ENCODE measurements at regions not wholly inside any gene's neighbourhood (a gene's known extent, or its start where the extent isn't known, plus 50 kb on each side); places are given as distances from the start of the nearest gene placed in this dataset.

GRCh38 chr12:84058136-84058535 is 854.5 kb downstream of the SLC6A15 start:
- Mint-ChIP-seq H3K9me3 (ENCODE audit: unreplicated experiment) (no peaks in the 10 kb centered on the region), H3K4me1 (ENCODE audit: low read depth, unreplicated experiment) (no peaks in the 10 kb centered on the region)

DNA sequence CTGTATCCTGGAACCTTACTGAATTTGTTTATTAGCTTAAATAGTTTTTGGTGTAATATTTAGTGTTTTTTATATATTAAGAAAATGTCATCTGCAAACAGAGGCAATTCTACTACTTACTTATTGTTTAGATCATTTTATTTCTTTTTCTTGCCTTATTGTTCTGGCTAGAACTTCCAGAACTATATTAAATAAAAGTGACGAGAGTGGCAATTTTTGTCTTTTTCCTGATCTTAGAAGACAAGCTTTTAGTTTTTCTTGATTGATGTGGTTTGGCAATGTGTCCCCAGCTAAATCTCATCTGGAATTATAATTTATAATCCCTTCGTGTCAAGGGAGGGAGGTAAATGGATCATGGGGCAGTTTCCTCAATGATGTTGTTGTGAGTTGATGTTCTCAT is 857.8 kb downstream of the SLC6A15 start:
- Mint-ChIP-seq H3K36me3 (ENCODE audit: unreplicated experiment) (no peaks in the 10 kb centered on the region), H3K4me3 (ENCODE audit: unreplicated experiment) (no peak overlapping the region), H3K9me3 (ENCODE audit: unreplicated experiment) (no peaks in the 10 kb centered on the region), H3K4me1 (ENCODE audit: low read depth, unreplicated experiment) (no peaks in the 10 kb centered on the region), H3K27me3 (ENCODE audit: unreplicated experiment) (no peaks in the 10 kb centered on the region), H3K27ac (ENCODE audit: unreplicated experiment) (no peak overlapping the region)
- TF ChIP-seq, protein P1, sequence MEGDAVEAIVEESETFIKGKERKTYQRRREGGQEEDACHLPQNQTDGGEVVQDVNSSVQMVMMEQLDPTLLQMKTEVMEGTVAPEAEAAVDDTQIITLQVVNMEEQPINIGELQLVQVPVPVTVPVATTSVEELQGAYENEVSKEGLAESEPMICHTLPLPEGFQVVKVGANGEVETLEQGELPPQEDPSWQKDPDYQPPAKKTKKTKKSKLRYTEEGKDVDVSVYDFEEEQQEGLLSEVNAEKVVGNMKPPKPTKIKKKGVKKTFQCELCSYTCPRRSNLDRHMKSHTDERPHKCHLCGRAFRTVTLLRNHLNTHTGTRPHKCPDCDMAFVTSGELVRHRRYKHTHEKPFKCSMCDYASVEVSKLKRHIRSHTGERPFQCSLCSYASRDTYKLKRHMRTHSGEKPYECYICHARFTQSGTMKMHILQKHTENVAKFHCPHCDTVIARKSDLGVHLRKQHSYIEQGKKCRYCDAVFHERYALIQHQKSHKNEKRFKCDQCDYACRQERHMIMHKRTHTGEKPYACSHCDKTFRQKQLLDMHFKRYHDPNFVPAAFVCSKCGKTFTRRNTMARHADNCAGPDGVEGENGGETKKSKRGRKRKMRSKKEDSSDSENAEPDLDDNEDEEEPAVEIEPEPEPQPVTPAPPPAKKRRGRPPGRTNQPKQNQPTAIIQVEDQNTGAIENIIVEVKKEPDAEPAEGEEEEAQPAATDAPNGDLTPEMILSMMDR (IDR thresholded peaks at IDR 0.05; ENCODE audit: partially characterized antibody, unreplicated experiment), result no peak
- no peak for DNase-seq

More at GRCh38 chr12:84058136-84058535, 854.5 kb downstream of the SLC6A15 start:
- DNase-seq, result no peak
- Mint-ChIP-seq H3K27ac (ENCODE audit: unreplicated experiment) (no peak overlapping the region), H3K4me3 (ENCODE audit: unreplicated experiment) (no peak overlapping the region), H3K36me3 (ENCODE audit: unreplicated experiment) (no peaks in the 10 kb centered on the region), H3K27me3 (ENCODE audit: unreplicated experiment) (no peaks in the 10 kb centered on the region)
- TF ChIP-seq, protein P1 (IDR thresholded peaks at IDR 0.05; ENCODE audit: partially characterized antibody, unreplicated experiment), result no peak

DNA sequence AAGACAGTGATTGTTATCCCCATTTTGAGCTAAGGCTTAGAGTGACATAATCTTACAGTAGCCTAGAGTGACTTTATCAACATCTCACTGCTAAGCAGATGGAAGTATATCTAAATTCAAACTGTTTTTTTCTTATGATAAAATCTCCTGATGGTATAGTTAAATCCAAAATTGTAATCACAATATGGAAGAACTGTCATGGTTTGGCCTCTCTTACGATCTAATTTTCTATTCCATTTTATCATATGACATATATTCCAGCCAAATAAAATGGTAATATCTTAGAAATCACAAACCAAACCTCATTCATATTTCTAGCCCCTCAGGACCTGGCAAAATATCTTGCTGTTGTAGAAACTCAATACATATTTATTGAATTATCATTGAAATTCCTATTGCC is 864.7 kb downstream of the SLC6A15 start:
- DNase-seq, result no peak
- TF ChIP-seq, protein P1 (IDR thresholded peaks at IDR 0.05; ENCODE audit: partially characterized antibody, unreplicated experiment), result no peak

GRCh38 chr12:84046859-84047258 is 865.7 kb downstream of the SLC6A15 start:
- no peak for DNase-seq
- Mint-ChIP-seq H3K36me3 (ENCODE audit: unreplicated experiment) (no peaks in the 10 kb centered on the region), H3K27ac (ENCODE audit: unreplicated experiment) (no peak overlapping the region), H3K9me3 (ENCODE audit: unreplicated experiment) (no peaks in the 10 kb centered on the region), H3K4me3 (ENCODE audit: unreplicated experiment) (no peak overlapping the region), H3K4me1 (ENCODE audit: low read depth, unreplicated experiment) (no peaks in the 10 kb centered on the region), H3K27me3 (ENCODE audit: unreplicated experiment) (no peaks in the 10 kb centered on the region)
- TF ChIP-seq, protein P1 (IDR thresholded peaks at IDR 0.05; ENCODE audit: partially characterized antibody, unreplicated experiment), result no peak

More for the DNA sequence above, 864.7 kb downstream of the SLC6A15 start:
- H3K4me1 Mint-ChIP-seq (ENCODE audit: low read depth, unreplicated experiment), result no peaks in the 10 kb centered on the region
- no peak overlapping the region for H3K27ac Mint-ChIP-seq (ENCODE audit: unreplicated experiment)
- H3K4me3 Mint-ChIP-seq (ENCODE audit: unreplicated experiment), result no peak overlapping the region
- no peaks in the 10 kb centered on the region for H3K9me3 Mint-ChIP-seq (ENCODE audit: unreplicated experiment)
- H3K36me3 Mint-ChIP-seq (ENCODE audit: unreplicated experiment), result no peaks in the 10 kb centered on the region
- H3K27me3 Mint-ChIP-seq (ENCODE audit: unreplicated experiment), result no peaks in the 10 kb centered on the region

DNA sequence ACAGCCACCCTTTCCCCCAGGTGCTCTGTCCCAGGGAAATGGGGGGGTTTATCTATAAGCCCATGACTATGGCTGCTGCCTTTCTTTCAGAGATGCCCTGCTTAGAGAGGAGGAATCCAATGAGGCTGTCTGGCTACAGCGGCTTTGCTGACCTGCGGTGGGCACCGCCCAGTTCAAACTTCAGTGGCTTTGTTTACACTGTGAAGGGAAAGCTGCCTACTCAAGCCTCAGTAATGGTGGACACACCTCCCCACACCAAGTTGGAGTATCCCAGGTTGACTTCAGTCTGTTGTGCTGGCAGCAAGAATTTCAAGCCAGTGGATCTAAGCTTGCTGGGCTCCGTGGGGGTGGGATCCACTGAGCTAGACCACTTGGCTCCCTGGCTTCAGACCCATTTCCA is 869.2 kb downstream of the SLC6A15 start:
- no peak overlapping the region for H3K27ac Mint-ChIP-seq (ENCODE audit: unreplicated experiment)

More for the DNA sequence above, 869.2 kb downstream of the SLC6A15 start:
- H3K9me3 Mint-ChIP-seq (ENCODE audit: unreplicated experiment), result no peaks in the 10 kb centered on the region
- no peak for DNase-seq
- TF ChIP-seq, protein P1 (IDR thresholded peaks at IDR 0.05; ENCODE audit: partially characterized antibody, unreplicated experiment), result no peak
- no peaks in the 10 kb centered on the region for H3K27me3 Mint-ChIP-seq (ENCODE audit: unreplicated experiment)
- no peaks in the 10 kb centered on the region for H3K4me1 Mint-ChIP-seq (ENCODE audit: low read depth, unreplicated experiment)
- H3K36me3 Mint-ChIP-seq (ENCODE audit: unreplicated experiment), result no peaks in the 10 kb centered on the region
- no peak overlapping the region for H3K4me3 Mint-ChIP-seq (ENCODE audit: unreplicated experiment)

Data from glutamatergic neuron (in vitro differentiated cells).